ENCODE measurements at regions not wholly inside any gene's neighbourhood (a gene's known extent, or its start where the extent isn't known, plus 50 kb on each side); places are given as distances from the start of the nearest gene placed in this dataset.

DNA sequence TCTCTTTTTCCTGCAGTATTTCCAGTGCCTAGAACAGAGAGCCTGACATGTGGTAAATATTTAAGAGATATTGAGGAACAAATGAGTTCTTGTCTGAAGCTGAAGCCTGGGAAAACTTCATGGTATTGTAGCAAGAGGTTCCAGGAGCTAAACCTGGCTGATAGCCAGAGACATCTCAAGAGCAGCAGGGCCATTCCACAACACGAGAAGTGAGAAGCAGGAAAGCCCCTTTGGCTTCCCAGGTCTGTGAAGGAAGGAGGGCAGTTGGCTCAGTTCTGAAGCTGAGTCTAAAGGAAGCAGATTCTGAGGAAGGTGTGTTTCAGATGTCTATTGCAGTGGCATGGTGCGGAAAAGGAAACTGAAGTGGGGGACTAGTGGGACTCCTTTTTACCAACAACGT is 63.8 kb upstream of the FAM204A start:
- Mint-ChIP-seq H3K27ac (no peak overlapping the region), H3K36me3 (ENCODE audit: low read depth) (no peaks in the 10 kb centered on the region), H3K27me3 (peaks cover 12% of the 10 kb centered on the region), H3K9me3 (no peaks in the 10 kb centered on the region), H3K4me1 (ENCODE audit: low read depth) (no peaks in the 10 kb centered on the region), H3K4me3 (no peak overlapping the region)
- intact Hi-C loops (cut with micrococcal nuclease): no loop called here

DNA sequence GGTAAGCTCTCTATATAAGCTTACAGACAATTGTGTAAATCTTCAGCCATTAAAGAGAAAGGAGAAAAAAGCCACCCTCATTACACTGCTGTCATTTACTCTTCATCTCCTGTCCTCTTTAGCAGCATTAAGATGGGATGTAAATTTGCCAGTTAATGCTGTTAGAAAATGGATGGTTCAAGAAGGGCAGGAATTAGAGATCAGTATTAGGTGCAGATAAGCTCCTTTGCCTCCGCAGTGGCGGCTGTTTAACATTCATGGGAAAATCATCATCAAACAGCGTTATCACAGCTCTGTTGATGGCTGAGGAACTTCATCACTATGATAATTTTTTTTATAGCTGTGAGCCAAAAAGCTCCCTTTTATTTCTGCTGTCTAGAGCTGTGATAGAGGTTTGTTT is 61.8 kb upstream of the FAM204A start:
- Mint-ChIP-seq H3K4me3 (no peak overlapping the region), H3K27me3 (peaks cover 7% of the 10 kb centered on the region), H3K9me3 (no peaks in the 10 kb centered on the region), H3K4me1 (ENCODE audit: low read depth) (no peaks in the 10 kb centered on the region), H3K36me3 (ENCODE audit: low read depth) (no peaks in the 10 kb centered on the region), H3K27ac (no peak overlapping the region)
- intact Hi-C loops (cut with micrococcal nuclease): no loop called here

DNA sequence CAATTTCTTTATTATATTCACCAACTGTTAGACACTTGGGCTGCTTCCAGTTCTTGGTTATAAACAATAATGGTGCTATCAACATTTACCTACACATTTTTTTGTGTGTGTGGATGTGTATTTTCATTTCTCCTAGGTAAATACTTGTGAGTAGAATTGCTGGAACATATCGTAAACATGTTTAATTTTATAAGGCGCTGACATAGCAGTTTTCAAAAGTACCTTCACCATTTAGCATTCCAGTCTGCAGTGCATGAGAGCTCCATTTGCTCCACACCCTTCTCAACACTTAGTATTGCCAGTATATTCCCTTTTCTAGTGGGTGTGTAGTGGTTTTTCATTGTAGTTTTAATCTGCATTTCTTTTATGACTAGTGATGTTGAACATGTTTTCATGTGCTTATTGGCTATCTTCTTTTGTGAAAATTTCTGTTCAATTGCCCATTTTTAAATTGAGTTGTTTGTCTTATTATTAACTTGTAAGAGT is 59.6 kb upstream of the FAM204A start:
- H3K9me3 Mint-ChIP-seq: no peaks in the 10 kb centered on the region
- intact Hi-C loops (cut with micrococcal nuclease): no loop called here
- H3K4me3 Mint-ChIP-seq: no peak overlapping the region
- no peaks in the 10 kb centered on the region for H3K36me3 Mint-ChIP-seq (ENCODE audit: low read depth)
- H3K27me3 Mint-ChIP-seq: peaks cover 11% of the 10 kb centered on the region
- no peak overlapping the region for H3K27ac Mint-ChIP-seq
- no peaks in the 10 kb centered on the region for H3K4me1 Mint-ChIP-seq (ENCODE audit: low read depth)

DNA sequence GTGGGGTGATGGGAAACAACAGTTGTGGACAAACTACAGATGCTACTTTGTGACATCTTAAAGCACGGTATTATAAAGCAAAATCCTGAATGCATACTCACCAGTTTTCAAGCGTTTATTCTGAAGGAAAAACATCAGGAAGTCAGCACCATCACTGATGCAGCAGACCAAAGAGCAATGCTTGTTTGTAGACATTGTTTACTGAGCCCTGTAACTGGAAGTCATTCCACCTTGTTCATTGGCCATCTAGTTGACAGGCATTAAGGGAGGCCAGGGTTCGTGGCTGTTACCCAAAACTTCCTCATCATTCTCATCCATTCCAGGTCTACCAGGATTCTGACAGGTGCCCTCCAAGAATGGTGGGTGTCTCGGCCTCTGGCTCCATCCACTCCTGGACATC is 55.3 kb upstream of the FAM204A start:
- Mint-ChIP-seq H3K4me3 (no peak overlapping the region), H3K27me3 (peaks cover 6% of the 10 kb centered on the region), H3K9me3 (no peaks in the 10 kb centered on the region), H3K4me1 (ENCODE audit: low read depth) (peaks cover 6% of the 10 kb centered on the region), H3K27ac (no peak overlapping the region), H3K36me3 (ENCODE audit: low read depth) (no peaks in the 10 kb centered on the region)
- intact Hi-C loops (cut with micrococcal nuclease): no loop called here

DNA sequence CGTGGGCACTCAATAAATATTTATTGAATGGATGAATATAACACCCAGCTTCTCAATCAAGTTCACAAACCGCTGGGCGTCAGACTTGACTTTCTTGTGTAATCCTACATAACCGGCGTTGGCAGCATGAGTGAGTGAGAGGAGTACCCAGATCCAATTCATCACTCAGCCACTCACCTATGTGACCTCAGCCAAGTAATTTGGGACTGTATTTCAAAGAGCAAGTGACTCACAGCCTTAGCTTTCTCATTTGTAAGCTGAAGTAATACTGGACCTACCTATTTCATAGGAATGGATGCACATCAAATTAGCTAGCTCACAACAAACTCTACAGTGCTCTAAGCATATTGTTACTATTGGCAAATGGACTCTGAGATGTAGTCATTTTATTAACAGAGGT is 53.8 kb upstream of the FAM204A start:
- H3K36me3 Mint-ChIP-seq (ENCODE audit: low read depth): no peaks in the 10 kb centered on the region
- peaks cover 6% of the 10 kb centered on the region for H3K4me1 Mint-ChIP-seq (ENCODE audit: low read depth)
- intact Hi-C loops (cut with micrococcal nuclease): no loop called here
- peaks cover 6% of the 10 kb centered on the region for H3K27me3 Mint-ChIP-seq
- H3K4me3 Mint-ChIP-seq: no peak overlapping the region
- H3K27ac Mint-ChIP-seq: no peak overlapping the region
- no peaks in the 10 kb centered on the region for H3K9me3 Mint-ChIP-seq

DNA sequence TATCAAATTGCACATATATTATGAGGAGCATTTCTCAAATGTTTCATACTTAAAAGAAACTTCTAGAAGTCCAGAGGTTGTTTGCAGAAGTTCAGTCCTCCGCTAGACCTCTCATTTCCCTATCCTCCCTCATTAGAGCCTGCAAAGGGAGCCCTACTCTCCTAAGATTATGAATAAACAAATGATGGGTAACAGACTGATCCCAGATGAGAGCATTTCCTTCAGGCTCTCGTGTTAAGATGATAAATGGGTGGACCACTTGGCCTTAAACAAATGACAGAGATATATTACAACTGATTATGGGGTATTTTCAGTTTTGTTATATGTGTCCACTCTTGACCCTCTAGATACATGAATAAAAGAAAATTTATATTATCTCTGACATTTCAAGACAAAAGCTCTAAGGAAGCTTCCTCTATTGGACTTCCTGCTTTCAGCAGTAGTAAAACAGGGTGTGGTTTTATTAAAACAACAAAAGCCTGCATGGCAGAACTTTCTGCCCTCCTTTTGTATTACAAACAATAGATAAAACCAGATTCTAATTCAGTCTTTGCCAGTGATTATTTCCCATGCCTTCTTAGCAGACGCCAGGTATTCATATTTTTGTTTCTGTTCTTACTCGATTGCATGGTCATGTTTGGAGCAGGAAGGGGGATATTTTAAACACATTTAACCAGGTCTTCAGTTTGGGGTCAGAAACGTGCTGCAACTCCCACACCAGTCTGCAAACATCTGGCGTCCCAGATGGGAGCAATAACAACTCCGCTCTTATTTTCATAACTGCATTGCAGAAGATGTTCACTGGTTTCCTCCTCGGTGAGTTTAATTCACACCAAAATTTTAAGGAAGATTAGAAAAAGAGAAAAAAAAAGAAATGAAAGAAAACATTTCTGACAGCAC is 52.4 kb upstream of the FAM204A start:
- Mint-ChIP-seq H3K27me3 (peaks cover 8% of the 10 kb centered on the region), H3K4me3 (peak overlapping the region; percentile 44)

DNA sequence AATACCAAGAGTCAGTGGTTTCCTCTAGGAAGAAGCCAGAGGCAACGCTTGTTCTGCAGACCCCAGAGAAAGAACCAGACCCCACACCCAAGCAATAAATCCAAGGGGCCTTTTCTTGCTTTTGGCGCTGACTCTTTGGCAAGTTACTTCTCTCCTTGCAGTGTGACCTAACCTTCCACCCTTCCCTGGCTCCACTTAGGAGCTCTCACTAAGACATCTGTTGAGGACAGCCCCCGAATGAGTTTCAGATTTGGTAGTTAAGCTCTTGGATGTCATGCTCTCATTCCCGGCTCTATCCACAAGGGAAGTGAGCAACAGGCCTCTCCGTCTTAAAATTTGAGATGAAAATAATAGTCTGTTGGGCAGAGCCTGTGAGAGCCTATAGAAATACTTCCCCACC is 50.6 kb upstream of the FAM204A start:
- Mint-ChIP-seq H3K27me3 (peaks cover 7% of the 10 kb centered on the region), H3K9me3 (no peaks in the 10 kb centered on the region), H3K27ac (no peak overlapping the region), H3K4me1 (ENCODE audit: low read depth) (peaks cover 6% of the 10 kb centered on the region), H3K4me3 (no peak overlapping the region), H3K36me3 (ENCODE audit: low read depth) (no peaks in the 10 kb centered on the region)
- intact Hi-C loops (cut with micrococcal nuclease): no loop called here

More for the DNA sequence above, 52.4 kb upstream of the FAM204A start:
- peaks cover 6% of the 10 kb centered on the region for H3K4me1 Mint-ChIP-seq (ENCODE audit: low read depth)
- H3K36me3 Mint-ChIP-seq (ENCODE audit: low read depth): no peaks in the 10 kb centered on the region
- intact Hi-C loops (cut with micrococcal nuclease): no loop called here
- no peaks in the 10 kb centered on the region for H3K9me3 Mint-ChIP-seq
- H3K27ac Mint-ChIP-seq: peak overlapping the region; percentile 34

Data from dendritic cell treated with granulocyte-macrophage colony-stimulating factor and Interleukin-4, amounts not matched to agents 40 ng/mL and 50 ng/mL, for 4 days (primary cell).